Right lobe of liver (tissue), 4 donors: ENCODE measurements at regions not wholly inside any gene's neighbourhood (a gene's known extent, or its start where the extent isn't known, plus 50 kb on each side); places are given as distances from the start of the nearest gene placed in this dataset.

ENCODE experiments used
- POLR2A ChIP-seq: fragments of 450-650 bp; IDR thresholded peaks from one replicate; pipeline ENCODE4 v1.6.1; 2017; ENCODE audit warnings: antibody characterized with exemption, mild to moderate bottlenecking
- TF ChIP-seq, protein P1 (sequence below), 4 donors: fragments of 200-600 bp in 3 of 4; fragments of 450-650 bp in 1 of 4; IDR thresholded peaks; one replicate each; pipeline versions ENCODE4 v1.5.1 to v1.8.0; 2016 to 2022; ENCODE audit warnings: antibody characterized with exemption in 4 of 4, mild to moderate bottlenecking in 2 of 4
- donor health status: DM: no; HTN: no; CAD: no.
- donor health status: DM: no; HTN: no; CAD: no.
- donor health status: DM: no; HTN: yes; CAD: no.

DNA sequence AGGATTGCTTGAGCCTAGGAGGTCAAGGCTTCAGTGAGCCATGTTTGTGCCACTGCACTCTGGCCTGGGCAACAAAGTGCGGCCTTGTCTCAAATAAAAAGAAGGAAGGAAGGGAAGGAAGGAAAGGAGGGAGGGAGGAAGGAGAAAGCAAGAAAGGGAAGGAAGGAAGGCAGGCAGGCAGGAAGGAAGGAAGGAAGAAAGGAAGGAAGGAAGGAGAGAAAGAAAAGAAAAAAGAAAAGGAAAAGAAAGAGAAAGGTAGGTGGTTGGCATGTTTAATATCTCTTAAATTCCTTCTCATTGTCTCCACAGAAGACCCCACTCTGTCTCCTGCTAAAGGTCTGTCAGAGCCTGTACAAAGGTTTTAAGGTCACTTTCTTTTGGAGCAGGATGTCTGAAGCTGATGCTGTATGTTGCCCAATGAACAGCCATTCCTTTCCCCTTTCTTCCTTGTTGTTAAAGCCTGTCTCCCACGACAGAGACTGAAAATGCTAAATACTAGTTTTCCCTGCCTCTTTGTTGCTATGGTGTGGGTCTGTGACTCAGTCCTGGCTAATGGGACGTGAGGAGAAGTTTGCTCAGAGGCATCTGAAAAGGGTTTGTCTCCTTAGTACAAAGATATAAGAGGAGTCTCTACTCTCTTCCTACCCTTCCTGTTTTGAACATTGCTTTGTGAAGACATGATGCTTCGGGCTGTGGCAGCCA, 213.3 kb downstream of the PCSK1 start:
- TF ChIP-seq, protein P1, sequence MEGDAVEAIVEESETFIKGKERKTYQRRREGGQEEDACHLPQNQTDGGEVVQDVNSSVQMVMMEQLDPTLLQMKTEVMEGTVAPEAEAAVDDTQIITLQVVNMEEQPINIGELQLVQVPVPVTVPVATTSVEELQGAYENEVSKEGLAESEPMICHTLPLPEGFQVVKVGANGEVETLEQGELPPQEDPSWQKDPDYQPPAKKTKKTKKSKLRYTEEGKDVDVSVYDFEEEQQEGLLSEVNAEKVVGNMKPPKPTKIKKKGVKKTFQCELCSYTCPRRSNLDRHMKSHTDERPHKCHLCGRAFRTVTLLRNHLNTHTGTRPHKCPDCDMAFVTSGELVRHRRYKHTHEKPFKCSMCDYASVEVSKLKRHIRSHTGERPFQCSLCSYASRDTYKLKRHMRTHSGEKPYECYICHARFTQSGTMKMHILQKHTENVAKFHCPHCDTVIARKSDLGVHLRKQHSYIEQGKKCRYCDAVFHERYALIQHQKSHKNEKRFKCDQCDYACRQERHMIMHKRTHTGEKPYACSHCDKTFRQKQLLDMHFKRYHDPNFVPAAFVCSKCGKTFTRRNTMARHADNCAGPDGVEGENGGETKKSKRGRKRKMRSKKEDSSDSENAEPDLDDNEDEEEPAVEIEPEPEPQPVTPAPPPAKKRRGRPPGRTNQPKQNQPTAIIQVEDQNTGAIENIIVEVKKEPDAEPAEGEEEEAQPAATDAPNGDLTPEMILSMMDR (IDR thresholded peaks at IDR 0.05): no peak
- no peak for TF ChIP-seq POLR2A
